Activated CD4-positive, alpha-beta memory T cell treated with anti-CD3 and anti-CD28 coated beads, Interleukin-2, amount 10 ng/mL, durations not matched to agents 7 days and 5 days (primary cell): ENCODE measurements at regions not wholly inside any gene's neighbourhood (a gene's known extent, or its start where the extent isn't known, plus 50 kb on each side); places are given as distances from the start of the nearest gene placed in this dataset.

Experiments
- CTCF ChIA-PET: fragments of 350-600 bp; sonication (Branson Sonifier 250); formaldehyde crosslinking; loops from one replicate; lab custom pipeline; 2021; ENCODE audit warnings: antibody characterized with exemption, inconsistent platforms; lab: Charles Lee
- POLR2A ChIA-PET: fragments of 350-600 bp; sonication (Branson Sonifier 250); formaldehyde crosslinking; loops from one replicate; lab custom pipeline; 2021; ENCODE audit warnings: antibody characterized with exemption; lab: Charles Lee
- DNase-seq: peaks from one replicate; pipeline ENCODE4 v3.0.0-alpha.2; 2020
- H3K27ac Mint-ChIP-seq: one replicate; pipeline ENCODE4 v1.8.0; 2021; ENCODE audit warnings: mild to moderate bottlenecking, mixed read lengths
- H3K27me3 Mint-ChIP-seq: one replicate; pipeline ENCODE4 v1.8.0; 2021; ENCODE audit warnings: mixed read lengths
- H3K36me3 Mint-ChIP-seq: one replicate; pipeline ENCODE4 v1.8.0; 2021; ENCODE audit warnings: low read depth, mixed read lengths
- H3K4me1 Mint-ChIP-seq: one replicate; pipeline ENCODE4 v1.8.0; 2021; ENCODE audit warnings: mixed read lengths
- H3K4me3 Mint-ChIP-seq: one replicate; pipeline ENCODE4 v1.8.0; 2021; ENCODE audit warnings: mild to moderate bottlenecking, mixed read lengths
- H3K9me3 Mint-ChIP-seq: one replicate; pipeline ENCODE4 v1.8.0; 2021; ENCODE audit warnings: mixed read lengths

DNA sequence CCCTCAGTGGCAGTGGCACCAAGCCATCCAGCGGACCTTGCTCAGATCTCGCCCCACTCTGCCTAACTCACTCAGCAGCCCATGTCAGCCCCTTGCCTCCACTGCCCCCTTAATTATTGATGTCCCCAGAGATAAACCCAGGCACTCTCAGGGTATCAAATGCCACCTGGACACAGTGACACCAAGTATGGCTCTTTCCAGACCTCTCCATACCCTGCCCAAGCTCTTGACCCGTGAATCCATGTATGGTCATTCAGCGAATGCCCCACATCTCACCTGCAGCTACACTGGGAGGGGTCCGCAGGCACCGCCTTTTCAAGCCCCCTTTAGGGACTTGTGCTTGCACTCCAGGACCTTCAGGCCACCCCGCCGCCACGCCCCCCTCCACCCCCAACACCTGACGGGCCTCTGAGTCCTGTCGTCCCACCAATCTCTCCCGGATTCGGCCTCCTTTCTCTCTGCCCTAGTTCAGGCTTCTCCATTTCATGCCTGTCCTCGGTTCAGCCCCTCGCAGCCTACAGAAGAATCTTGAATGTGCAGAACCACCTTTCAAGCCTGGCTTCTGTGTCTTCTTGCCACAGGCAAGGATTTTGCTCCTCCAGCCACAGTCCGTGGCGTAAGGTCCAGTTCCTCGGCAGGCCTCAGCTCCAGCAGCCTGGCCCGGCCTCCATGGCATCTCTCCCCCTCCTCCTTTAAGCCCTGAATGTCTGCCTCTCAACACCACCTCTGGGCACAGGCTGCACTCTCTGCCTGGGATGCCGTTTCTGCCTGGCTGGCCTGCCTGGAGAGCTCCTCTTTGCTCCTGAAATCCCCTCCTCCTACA, 54.1 kb upstream of the ODC1 start:
- peaks cover 18% of the 10 kb centered on the region for H3K27me3 Mint-ChIP-seq
- peaks cover 5% of the 10 kb centered on the region for H3K4me1 Mint-ChIP-seq
- DNase-seq, result peak; percentile 14
- ChIA-PET CTCF (no interaction called here), POLR2A (no interaction called here)
- no peak overlapping the region for H3K27ac Mint-ChIP-seq
- H3K9me3 Mint-ChIP-seq, result no peaks in the 10 kb centered on the region
- H3K4me3 Mint-ChIP-seq, result no peak overlapping the region
- H3K36me3 Mint-ChIP-seq, result no peaks in the 10 kb centered on the region

GRCh38 chr2:10501451-10501961, 53.4 kb upstream of the ODC1 start:
- Mint-ChIP-seq H3K27me3 (peaks cover 25% of the 10 kb centered on the region), H3K4me3 (no peak overlapping the region), H3K9me3 (no peaks in the 10 kb centered on the region), H3K36me3 (no peaks in the 10 kb centered on the region), H3K27ac (no peak overlapping the region), H3K4me1 (peaks cover 5% of the 10 kb centered on the region)
- POLR2A ChIA-PET, result no interaction called here
- peak; percentile 9 for DNase-seq
- CTCF ChIA-PET, result no interaction called here

DNA sequence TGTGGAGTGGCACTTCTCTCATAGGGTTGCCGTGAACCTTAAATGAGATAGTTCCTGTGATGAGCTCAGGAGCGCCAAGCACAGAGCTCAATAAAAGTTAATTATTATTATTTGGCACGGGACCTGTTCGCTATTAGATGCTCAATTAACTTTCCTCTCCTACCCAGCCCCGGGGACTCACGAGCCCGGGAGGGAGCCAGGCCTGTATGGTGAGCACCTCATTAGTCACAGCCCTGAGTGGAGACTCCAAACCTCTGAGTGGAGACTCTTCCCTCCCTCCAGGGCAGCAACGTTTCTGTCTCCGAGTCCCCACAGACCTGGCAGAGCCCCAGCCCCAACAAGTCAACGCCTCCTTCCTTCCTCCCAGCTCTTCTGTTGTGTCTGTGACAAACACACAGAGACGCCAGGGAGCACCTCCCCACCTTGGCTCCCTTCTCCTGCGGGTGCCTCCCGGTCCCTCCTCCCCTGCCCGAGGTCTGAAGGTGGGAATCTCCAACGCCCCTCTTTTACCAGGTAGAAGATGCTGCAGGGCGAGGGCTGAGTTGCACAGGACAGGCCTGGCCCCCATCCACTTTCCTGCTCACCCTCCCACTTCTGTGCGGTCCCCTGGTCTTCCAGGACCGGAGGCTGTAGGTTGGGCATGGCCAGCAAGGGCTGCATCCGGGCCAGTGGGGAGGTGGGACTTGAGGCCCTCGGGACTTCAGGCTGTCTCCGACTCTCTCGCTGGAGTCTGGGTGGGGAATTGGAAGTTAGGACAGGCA, 52.7 kb upstream of the ODC1 start:
- Mint-ChIP-seq H3K4me1 (peaks cover 5% of the 10 kb centered on the region), H3K4me3 (no peak overlapping the region), H3K27ac (no peak overlapping the region), H3K9me3 (no peaks in the 10 kb centered on the region), H3K27me3 (peaks cover 30% of the 10 kb centered on the region), H3K36me3 (no peaks in the 10 kb centered on the region)
- CTCF ChIA-PET, result no interaction called here
- POLR2A ChIA-PET, result no interaction called here
- DNase-seq, result peak; percentile 12

DNA sequence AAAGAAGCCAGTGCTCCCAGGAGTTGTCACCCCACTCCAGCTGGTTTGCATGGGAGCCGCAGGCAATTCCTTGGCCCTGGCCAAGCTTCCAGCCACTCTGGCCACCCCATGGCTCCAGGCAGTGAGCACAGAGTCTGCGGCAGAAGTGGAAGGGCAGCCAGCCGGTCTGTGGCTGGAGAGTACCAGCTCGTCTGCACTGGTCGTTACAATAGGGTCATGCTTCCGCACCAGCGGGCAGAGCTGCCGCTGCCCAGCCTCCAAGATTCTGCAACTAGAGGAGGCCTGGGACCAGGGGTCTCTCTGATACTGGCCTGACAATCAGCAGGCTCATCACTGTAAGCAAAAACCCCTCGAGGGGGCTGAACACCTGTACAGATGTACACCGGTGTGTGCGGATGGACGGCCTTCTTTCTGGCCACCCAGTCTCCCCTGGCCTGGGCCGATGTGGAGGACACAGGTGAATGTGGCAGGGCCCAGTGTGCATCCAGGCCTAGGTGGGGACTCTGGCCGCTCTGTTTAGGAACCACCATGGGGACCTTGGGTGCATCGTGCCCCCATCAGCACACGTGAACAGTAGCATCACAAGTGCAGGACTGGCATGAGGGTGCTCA, 51.9 kb upstream of the ODC1 start:
- peak; percentile 15 for DNase-seq
- no peak overlapping the region for H3K4me3 Mint-ChIP-seq

DNA sequence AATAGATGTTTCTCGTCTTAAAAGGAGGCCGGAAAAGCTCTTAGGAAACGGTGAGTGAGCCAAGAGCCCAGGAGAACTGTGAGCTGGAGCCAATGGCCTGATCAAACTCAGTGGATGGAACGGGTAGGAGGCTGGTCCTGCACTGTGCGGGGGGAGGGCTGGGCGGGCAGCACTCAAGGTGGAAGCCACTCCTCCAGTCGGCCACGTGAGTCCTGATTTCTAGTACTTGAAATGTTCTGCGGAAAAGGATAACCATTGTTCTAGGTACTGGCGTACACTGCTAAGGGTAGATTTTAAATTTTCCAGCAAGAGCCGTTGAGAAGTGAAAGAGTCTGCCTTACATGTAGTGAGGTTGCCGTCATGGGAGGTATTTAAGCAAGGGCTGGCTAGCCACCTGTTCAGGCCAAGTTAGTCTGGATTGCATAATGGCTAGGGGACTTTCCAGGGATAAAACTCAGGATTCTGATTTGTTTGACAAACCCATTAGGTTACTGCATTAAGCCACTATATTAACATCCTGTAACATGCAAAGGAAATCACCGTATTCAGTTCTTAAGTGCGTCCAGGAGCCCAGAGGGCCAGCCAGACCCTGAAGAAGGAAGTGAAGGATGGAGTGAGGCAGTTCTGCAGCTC, 51.3 kb upstream of the ODC1 start:
- Mint-ChIP-seq H3K27me3 (peaks cover 38% of the 10 kb centered on the region), H3K4me1 (peaks cover 8% of the 10 kb centered on the region), H3K27ac (no peak overlapping the region), H3K36me3 (no peaks in the 10 kb centered on the region), H3K4me3 (no peak overlapping the region), H3K9me3 (no peaks in the 10 kb centered on the region)
- CTCF ChIA-PET, result no interaction called here
- no peak for DNase-seq
- POLR2A ChIA-PET, result no interaction called here

More for the DNA sequence above, 51.9 kb upstream of the ODC1 start:
- H3K9me3 Mint-ChIP-seq, result no peaks in the 10 kb centered on the region
- ChIA-PET POLR2A (no interaction called here), CTCF (no interaction called here)
- no peak overlapping the region for H3K27ac Mint-ChIP-seq
- H3K27me3 Mint-ChIP-seq, result peaks cover 37% of the 10 kb centered on the region
- peaks cover 7% of the 10 kb centered on the region for H3K4me1 Mint-ChIP-seq
- H3K36me3 Mint-ChIP-seq, result no peaks in the 10 kb centered on the region

DNA sequence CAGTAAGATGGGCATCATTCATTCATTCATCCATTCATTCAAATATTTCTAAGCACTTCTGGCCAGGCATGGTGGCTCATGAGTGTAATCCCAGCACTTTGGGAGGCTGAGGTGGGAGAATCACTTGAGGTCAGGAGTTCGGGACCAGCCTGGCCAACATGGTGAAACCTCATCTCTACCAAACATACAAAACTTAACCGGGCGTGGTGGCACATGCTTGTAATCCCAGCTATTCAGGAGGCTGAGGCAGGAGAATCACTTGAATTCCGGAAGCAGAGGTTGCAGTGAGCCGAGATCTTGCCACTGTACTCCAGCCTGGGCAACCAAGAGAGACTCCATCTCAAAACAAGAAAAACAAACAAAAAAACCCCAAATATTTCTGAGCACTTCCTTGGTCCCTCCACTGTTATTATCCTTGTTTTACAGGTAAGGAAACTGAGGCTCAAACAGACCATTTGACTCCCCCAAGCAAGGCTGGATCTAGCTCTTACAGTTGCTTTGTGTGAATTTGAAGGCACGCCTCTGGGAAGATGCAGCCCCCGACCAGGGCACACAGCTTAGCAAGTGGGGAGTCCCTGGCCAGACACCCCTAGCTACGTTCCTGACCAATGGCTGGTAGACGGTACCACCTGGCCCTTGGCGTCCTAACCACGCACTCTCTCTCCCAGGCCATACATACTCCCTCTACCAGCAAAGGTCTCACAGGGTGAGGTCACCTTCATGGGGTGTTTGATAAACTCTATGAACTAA, 50.6 kb upstream of the ODC1 start:
- no peak overlapping the region for H3K27ac Mint-ChIP-seq
- POLR2A ChIA-PET, result interaction anchor here (0.8 to 1.2 kb wide), 2 partner anchors 14 to 50 kb away, joined by 4 read pairs; partner anchors contain the start of gene ODC1
- H3K27me3 Mint-ChIP-seq, result peaks cover 38% of the 10 kb centered on the region
- peak; percentile 3 for DNase-seq
- H3K36me3 Mint-ChIP-seq, result no peaks in the 10 kb centered on the region
- CTCF ChIA-PET, result no interaction called here
- no peaks in the 10 kb centered on the region for H3K9me3 Mint-ChIP-seq
- H3K4me1 Mint-ChIP-seq, result peaks cover 15% of the 10 kb centered on the region
- no peak overlapping the region for H3K4me3 Mint-ChIP-seq
